Endothelial cell (in vitro differentiated cells): ENCODE measurements at regions not wholly inside any gene's neighbourhood (a gene's known extent, or its start where the extent isn't known, plus 50 kb on each side); places are given as distances from the start of the nearest gene placed in this dataset.

Experiments used
- DNase-seq: peaks from one replicate; pipeline ENCODE4 v3.0.0; 2021; ENCODE audit warnings: low spot score
- H3K27ac Mint-ChIP-seq: one replicate; pipeline ENCODE4 v1.8.0; 2021; ENCODE audit warnings: mixed read lengths, inconsistent platforms; ENCODE audit not compliant: unreplicated experiment
- H3K27me3 Mint-ChIP-seq: one replicate; pipeline ENCODE4 v1.8.0; 2021; ENCODE audit warnings: mild to moderate bottlenecking, moderate library complexity, mixed read lengths, inconsistent platforms; ENCODE audit not compliant: unreplicated experiment
- H3K36me3 Mint-ChIP-seq: one replicate; pipeline ENCODE4 v1.8.0; 2021; ENCODE audit warnings: mild to moderate bottlenecking, low read depth, mixed read lengths, inconsistent platforms; ENCODE audit not compliant: unreplicated experiment
- H3K4me1 Mint-ChIP-seq: one replicate; pipeline ENCODE4 v1.8.0; 2021; ENCODE audit warnings: mild to moderate bottlenecking, mixed read lengths, inconsistent platforms; ENCODE audit not compliant: unreplicated experiment
- H3K4me3 Mint-ChIP-seq: one replicate; pipeline ENCODE4 v1.8.0; 2021; ENCODE audit warnings: mild to moderate bottlenecking, mixed read lengths, inconsistent platforms; ENCODE audit not compliant: unreplicated experiment
- H3K9me3 Mint-ChIP-seq: one replicate; pipeline ENCODE4 v1.8.0; 2021; ENCODE audit warnings: mixed read lengths, inconsistent platforms; ENCODE audit not compliant: unreplicated experiment
- CTCF ChIP-seq: fragments of 200-600 bp; sonication (generic); IDR thresholded peaks from one replicate; pipeline ENCODE4 v1.5.0; 2021; ENCODE audit warnings: antibody characterized with exemption; ENCODE audit not compliant: unreplicated experiment

- Mint-ChIP-seq H3K9me3 (no peaks in the 10 kb centered on the region), H3K4me3 (no peak overlapping the region), H3K27ac (no peak overlapping the region), H3K36me3 (no peaks in the 10 kb centered on the region), H3K27me3 (peaks cover 1% of the 10 kb centered on the region), H3K4me1 (no peaks in the 10 kb centered on the region)
- DNase-seq = no peak
- TF ChIP-seq CTCF = no peak
Measured at GRCh38 chr1:164177118-164177517, 381.9 kb upstream of the PBX1 start.

- Mint-ChIP-seq H3K4me1 (no peaks in the 10 kb centered on the region), H3K4me3 (no peak overlapping the region), H3K36me3 (no peaks in the 10 kb centered on the region), H3K9me3 (no peaks in the 10 kb centered on the region), H3K27me3 (no peaks in the 10 kb centered on the region), H3K27ac (no peak overlapping the region)
- no peak for DNase-seq
- TF ChIP-seq CTCF = no peak
Measured at GRCh38 chr1:164180824-164181223, 378.2 kb upstream of the PBX1 start.

GRCh38 chr1:164183854-164184635 is 374.9 kb upstream of the PBX1 start:
- DNase-seq = no peak
- H3K27me3 Mint-ChIP-seq = no peaks in the 10 kb centered on the region
- no peak overlapping the region for H3K4me3 Mint-ChIP-seq
- no peaks in the 10 kb centered on the region for H3K36me3 Mint-ChIP-seq
- no peaks in the 10 kb centered on the region for H3K9me3 Mint-ChIP-seq
- no peak for TF ChIP-seq CTCF
- no peaks in the 10 kb centered on the region for H3K4me1 Mint-ChIP-seq
- no peak overlapping the region for H3K27ac Mint-ChIP-seq

GRCh38 chr1:164186881-164187280 is 372.1 kb upstream of the PBX1 start:
- Mint-ChIP-seq H3K36me3 (no peaks in the 10 kb centered on the region), H3K27me3 (no peaks in the 10 kb centered on the region), H3K4me1 (no peaks in the 10 kb centered on the region), H3K9me3 (no peaks in the 10 kb centered on the region), H3K4me3 (no peak overlapping the region), H3K27ac (no peak overlapping the region)
- DNase-seq = no peak
- TF ChIP-seq CTCF = no peak

GRCh38 chr1:164188497-164188896 is 370.5 kb upstream of the PBX1 start:
- TF ChIP-seq CTCF = no peak
- no peaks in the 10 kb centered on the region for H3K9me3 Mint-ChIP-seq
- no peak overlapping the region for H3K4me3 Mint-ChIP-seq
- H3K4me1 Mint-ChIP-seq = no peaks in the 10 kb centered on the region
- no peaks in the 10 kb centered on the region for H3K27me3 Mint-ChIP-seq
- H3K27ac Mint-ChIP-seq = no peak overlapping the region
- no peaks in the 10 kb centered on the region for H3K36me3 Mint-ChIP-seq
- no peak for DNase-seq
